Kidney (tissue), 13 donors: ENCODE measurements at regions not wholly inside any gene's neighbourhood (a gene's known extent, or its start where the extent isn't known, plus 50 kb on each side); places are given as distances from the start of the nearest gene placed in this dataset.

Experiments used
- DNase-seq, 5 donors: peaks; one replicate each; pipeline ENCODE4 v3.0.0-alpha.2; 2013 to 2020
- FAIRE-seq: peaks from 2 replicates; lab custom pipeline; 2012; peaks lifted over from hg19 to GRCh38; lab: Jason Lieb, UNC
- H3K27ac ChIP-seq, 2 donors: one replicate each; pipeline ENCODE4 v1.7.0; 2013; ENCODE audit warnings: low read depth in 2 of 2, low read length in 2 of 2, inconsistent platforms in 1 of 2
- H3K27me3 ChIP-seq: one replicate; pipeline ENCODE4 v1.7.1; 2013; ENCODE audit warnings: low read length, inconsistent platforms; ENCODE audit not compliant: control insufficient read depth, insufficient read depth
- H3K36me3 ChIP-seq, 3 donors: one replicate each; pipeline versions ENCODE4 v1.7.0 to v1.7.1; 2013; ENCODE audit warnings: low read length in 3 of 3, control low read depth in 1 of 3, inconsistent platforms in 1 of 3; ENCODE audit not compliant: insufficient read depth in 3 of 3, control insufficient read depth in 2 of 3
- H3K4me1 ChIP-seq, 3 donors: one replicate each; pipeline versions ENCODE4 v1.7.0 to v1.7.1; 2013; ENCODE audit warnings: low read length in 3 of 3, inconsistent platforms in 1 of 3, low read depth in 1 of 3; ENCODE audit not compliant: control insufficient read depth in 2 of 3, insufficient read depth in 2 of 3
- H3K4me3 ChIP-seq, 3 donors: one replicate each; pipeline versions ENCODE4 v1.7.0 to v1.8.1; 2013; ENCODE audit warnings: low read length in 3 of 3, control low read depth in 1 of 3, inconsistent platforms in 1 of 3
- H3K9ac ChIP-seq, 3 donors: one replicate each; pipeline versions ENCODE4 v1.7.0 to v1.7.1; 2013; ENCODE audit warnings: low read length in 3 of 3, control low read depth in 1 of 3, inconsistent platforms in 1 of 3
- H3K9me3 ChIP-seq, 3 donors: one replicate each; pipeline versions ENCODE4 v1.7.0 to v1.7.1; 2013; ENCODE audit warnings: low read length in 3 of 3, control low read depth in 1 of 3, inconsistent platforms in 1 of 3; ENCODE audit not compliant: control insufficient read depth in 2 of 3, insufficient read depth in 1 of 3
- CTCF ChIP-seq: IDR thresholded peaks from 3 replicates; pipeline ENCODE4 v1.5.1; 2012; ENCODE audit warnings: mild to moderate bottlenecking, moderate library complexity, borderline replicate concordance; ENCODE audit not compliant: insufficient read depth; ENCODE audit errors: extremely low read depth
- intact Hi-C: fragments of 100-400 bp; cut with DNase I; formaldehyde crosslinking; loops from one replicate; pipeline ENCODE4 v1.11.1; 2022
- donor health status: control.
- donor health status: control.
- donor health status: control.
- donor health status: control.
- donor health status: control.
- donor health status: DM: yes; HTN: yes; CAD: no.
- donor health status: Normal renal cell carcinoma (clear cell type).

GRCh38 chr5:72659726-72660125, 152.5 kb upstream of the ZNF366 start:
- DNase-seq, result no peak
- intact Hi-C loops, result no loop called here

GRCh38 chr5:72658761-72659540, 151.7 kb upstream of the ZNF366 start:
- DNase-seq, result no peak
- H3K27me3 ChIP-seq, result no peaks in the 10 kb centered on the region
- no peak overlapping the region for H3K9ac ChIP-seq
- no peak overlapping the region for H3K4me3 ChIP-seq
- no peak for TF ChIP-seq CTCF
- FAIRE-seq, result no peak
- no peaks in the 10 kb centered on the region for H3K9me3 ChIP-seq
- intact Hi-C loops, result no loop called here
- no peak overlapping the region for H3K27ac ChIP-seq
- peaks cover 0 to 3% (median 2%) of the 10 kb centered on the region in 3 donors for H3K4me1 ChIP-seq
- no peaks in the 10 kb centered on the region for H3K36me3 ChIP-seq

More at GRCh38 chr5:72659726-72660125, 152.5 kb upstream of the ZNF366 start:
- Histone ChIP-seq H3K27me3 (no peaks in the 10 kb centered on the region), H3K4me3 (no peak overlapping the region), H3K27ac (no peak overlapping the region), H3K36me3 (no peaks in the 10 kb centered on the region), H3K9ac (no peak overlapping the region), H3K9me3 (no peaks in the 10 kb centered on the region), H3K4me1 (no peaks in the 10 kb centered on the region)
- FAIRE-seq, result no peak
- no peak for TF ChIP-seq CTCF

GRCh38 chr5:72658161-72658560, 151.0 kb upstream of the ZNF366 start:
- intact Hi-C loops, result no loop called here

More at GRCh38 chr5:72658161-72658560, 151.0 kb upstream of the ZNF366 start:
- Histone ChIP-seq H3K9me3 (no peaks in the 10 kb centered on the region), H3K27me3 (no peaks in the 10 kb centered on the region), H3K4me3 (no peak overlapping the region), H3K9ac (no peak overlapping the region), H3K4me1 (peaks cover 0 to 4% (median 3%) of the 10 kb centered on the region in 3 donors), H3K27ac (no peak overlapping the region), H3K36me3 (no peaks in the 10 kb centered on the region)
- DNase-seq (peak in 1 of 5 donors; percentile 18), FAIRE-seq (no peak)
- TF ChIP-seq CTCF, result no peak
